ENCODE measurements at regions not wholly inside any gene's neighbourhood (a gene's known extent, or its start where the extent isn't known, plus 50 kb on each side); places are given as distances from the start of the nearest gene placed in this dataset.

DNA sequence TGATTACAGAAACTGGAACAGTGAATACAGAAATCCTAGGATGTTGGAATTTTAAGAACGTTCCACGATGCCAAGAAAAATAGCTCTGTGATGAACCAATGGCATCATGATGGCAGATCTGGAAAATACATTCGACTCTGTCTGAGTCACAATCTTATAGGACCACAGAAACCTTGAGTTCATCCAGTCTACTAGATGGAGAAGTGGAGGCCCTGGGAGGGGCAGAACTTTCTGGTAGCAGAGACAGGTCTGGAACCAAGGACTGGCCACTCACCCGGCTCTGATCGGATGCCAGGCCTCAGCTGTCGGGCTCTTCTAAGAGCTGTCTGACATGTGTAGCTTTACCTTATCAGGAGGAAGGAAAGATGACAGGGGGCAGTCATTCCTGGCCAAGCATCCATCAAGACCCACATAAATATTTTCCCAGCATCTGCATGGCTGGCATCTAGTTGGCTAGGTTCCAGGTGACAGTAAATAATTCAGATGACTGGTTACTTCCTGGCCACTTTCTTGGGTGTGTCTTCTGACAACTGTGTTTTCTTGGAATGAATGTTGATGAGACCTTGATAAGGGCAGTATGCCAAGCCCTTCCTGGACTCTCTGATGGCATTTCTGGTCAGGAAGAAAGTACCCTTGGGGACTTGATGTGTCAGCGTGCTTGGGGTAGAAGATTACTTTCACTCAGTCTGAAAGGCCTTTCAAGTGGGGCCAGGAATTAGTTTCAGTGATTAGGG lies 72.6 kb upstream of the TRABD2B start:
- TF ChIP-seq CTCF (IDR thresholded peaks at IDR 0.05 in 4 of 5, conservative IDR thresholded peaks at IDR 0.05 in 1 of 5) (no peak), POLR2A (IDR thresholded peaks at IDR 0.05) (no peak)
